Coronary artery (tissue), 2 donors: ENCODE measurements at regions not wholly inside any gene's neighbourhood (a gene's known extent, or its start where the extent isn't known, plus 50 kb on each side); places are given as distances from the start of the nearest gene placed in this dataset.

Source experiments
- DNase-seq: peaks from one replicate; pipeline ENCODE4 v3.0.0-alpha.2; 2017; ENCODE audit warnings: low spot score
- H3K27ac ChIP-seq, 2 donors: fragments of 200-600 bp; sonication (generic); one replicate each; pipeline ENCODE4 v1.5.1; 2016 to 2019
- H3K4me3 ChIP-seq: fragments of 200-600 bp; sonication (generic); 2 replicates; pipeline ENCODE4 v1.5.1; 2016; ENCODE audit warnings: mild to moderate bottlenecking, moderate library complexity
- CTCF ChIP-seq: fragments of 200-600 bp; sonication (generic); IDR thresholded peaks from one replicate; pipeline ENCODE4 v1.5.1; 2019; ENCODE audit warnings: antibody characterized with exemption

DNA sequence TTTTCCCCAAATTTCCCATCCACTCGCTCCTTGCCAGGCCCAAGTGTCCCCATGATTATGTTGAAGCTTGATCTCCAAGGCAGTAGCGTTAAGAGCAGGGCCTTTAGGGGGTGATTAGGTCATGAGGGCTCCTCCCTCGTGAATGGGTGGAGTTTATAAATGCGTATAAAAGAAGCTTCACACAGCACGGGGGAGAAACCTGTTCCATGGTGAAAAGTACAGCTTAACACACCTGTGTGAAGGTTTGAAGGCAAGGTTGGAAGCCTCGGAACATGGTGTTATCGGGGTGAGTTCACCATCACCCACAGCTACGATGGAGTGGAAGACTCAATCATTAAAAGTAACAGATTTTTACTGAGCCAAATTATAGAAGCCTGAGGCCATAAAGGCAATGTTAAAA lies 137.4 kb upstream of the ALKAL2 start:
- no peak overlapping the region for H3K27ac ChIP-seq
- no peak for TF ChIP-seq CTCF
- H3K4me3 ChIP-seq = no peak overlapping the region
- DNase-seq = no peak

DNA sequence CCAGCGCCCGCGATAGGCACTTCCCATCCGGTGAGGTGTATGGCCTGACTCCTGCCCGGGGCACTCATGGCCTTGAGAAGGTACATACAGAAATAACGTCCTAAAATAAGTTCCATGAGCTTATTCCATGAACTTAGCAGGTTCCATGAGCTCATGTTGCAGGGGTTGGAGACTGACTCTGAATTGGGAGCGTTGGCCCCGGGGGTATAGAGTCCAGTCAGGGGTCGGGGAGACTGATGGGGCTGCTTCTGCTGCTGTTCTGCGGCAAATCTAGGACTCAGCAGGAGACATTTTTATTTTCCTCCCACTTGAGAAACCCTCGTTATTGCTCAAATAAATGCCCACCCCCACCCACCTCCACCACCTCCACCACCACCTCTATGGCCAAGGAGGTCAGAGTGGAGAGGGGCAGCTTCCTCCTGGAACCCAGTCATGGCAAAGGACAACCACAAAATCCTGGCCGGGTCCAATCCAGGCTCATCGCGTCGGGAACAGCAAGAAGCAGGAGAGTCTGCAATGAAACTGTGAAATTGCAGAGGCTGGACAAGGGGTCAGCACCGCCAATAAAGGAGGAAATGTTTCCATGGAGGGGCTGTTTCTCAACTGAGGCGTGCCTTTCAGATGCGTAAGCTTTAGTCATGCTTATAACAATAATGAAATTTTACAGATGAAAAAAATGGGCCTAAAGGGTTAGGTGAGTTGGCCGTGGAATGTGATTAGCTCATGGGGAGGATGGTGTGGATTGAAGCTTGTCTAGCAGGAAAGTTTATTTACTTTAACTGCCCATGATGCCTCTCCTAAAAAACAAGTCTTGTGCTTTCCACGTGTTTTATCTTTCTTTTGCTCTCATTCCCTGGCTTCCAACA lies 136.6 kb upstream of the ALKAL2 start:
- DNase-seq = no peak
- TF ChIP-seq CTCF = no peak
- no peak overlapping the region for H3K4me3 ChIP-seq
- no peak overlapping the region for H3K27ac ChIP-seq

GRCh38 chr2:423479-423878 lies 135.6 kb upstream of the ALKAL2 start:
- Histone ChIP-seq H3K27ac (no peak overlapping the region), H3K4me3 (no peak overlapping the region)
- TF ChIP-seq CTCF = no peak
- DNase-seq = no peak

- no peak for DNase-seq
- TF ChIP-seq CTCF = no peak
- no peak overlapping the region for H3K27ac ChIP-seq
- no peak overlapping the region for H3K4me3 ChIP-seq
Measured at GRCh38 chr2:422676-423435, 135.0 kb upstream of the ALKAL2 start.

GRCh38 chr2:421406-421805 lies 133.5 kb upstream of the ALKAL2 start:
- H3K4me3 ChIP-seq = no peak overlapping the region
- DNase-seq = no peak
- TF ChIP-seq CTCF = no peak
- no peak overlapping the region for H3K27ac ChIP-seq

DNA sequence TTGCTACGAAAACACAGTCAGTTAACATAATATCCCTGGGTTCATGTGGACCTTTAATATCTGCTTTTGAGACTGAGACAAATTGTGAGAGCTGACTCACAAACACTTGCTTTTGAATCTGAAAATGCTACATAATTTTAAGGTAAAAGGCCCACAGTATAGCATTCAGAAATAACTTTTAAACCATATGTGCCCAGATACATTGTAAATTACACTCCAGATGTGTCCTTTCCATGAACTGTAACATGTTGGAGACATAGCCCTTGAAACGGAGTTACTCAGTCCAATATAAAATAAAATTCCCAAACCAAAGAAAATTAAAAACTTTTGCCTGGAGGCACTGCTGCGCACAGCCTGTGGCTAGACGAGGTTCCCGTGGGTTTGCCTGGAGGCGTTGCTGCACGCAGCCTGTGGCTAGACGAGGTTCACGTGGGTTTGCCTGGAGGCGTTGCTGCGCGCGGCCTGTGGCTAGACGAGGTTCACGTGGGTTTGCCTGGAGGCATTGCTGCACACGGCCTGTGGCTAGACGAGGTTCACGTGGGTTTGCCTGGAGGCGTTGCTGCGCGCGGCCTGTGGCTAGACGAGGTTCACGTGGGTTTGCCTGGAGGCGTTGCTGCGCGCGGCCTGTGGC lies 131.9 kb upstream of the ALKAL2 start:
- no peak for TF ChIP-seq CTCF
- H3K27ac ChIP-seq = no peak overlapping the region
- no peak for DNase-seq
- H3K4me3 ChIP-seq = no peak overlapping the region
